ENCODE measurements at regions not wholly inside any gene's neighbourhood (a gene's known extent, or its start where the extent isn't known, plus 50 kb on each side); places are given as distances from the start of the nearest gene placed in this dataset.

DNA sequence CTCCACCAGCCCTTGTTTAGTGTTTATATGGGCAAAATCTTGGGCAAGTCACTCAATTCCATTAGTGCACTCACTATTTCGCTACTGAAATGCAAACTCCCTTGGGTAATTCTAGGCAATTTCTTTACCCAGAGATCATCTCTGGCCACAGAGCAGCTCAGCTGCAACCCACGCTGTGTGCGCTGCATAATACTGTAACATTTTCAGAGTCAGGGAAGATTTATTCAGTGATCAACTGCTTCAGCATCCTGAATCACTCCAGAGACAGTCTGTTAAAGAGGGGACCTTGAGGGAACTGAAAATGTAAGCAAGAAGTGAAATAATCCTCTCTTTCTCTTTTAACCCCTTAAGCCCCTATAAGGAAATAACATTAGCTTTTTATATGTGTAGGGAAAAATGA, 189.6 kb upstream of the FBXL4 start:
- DNase-seq, result no peak

DNA sequence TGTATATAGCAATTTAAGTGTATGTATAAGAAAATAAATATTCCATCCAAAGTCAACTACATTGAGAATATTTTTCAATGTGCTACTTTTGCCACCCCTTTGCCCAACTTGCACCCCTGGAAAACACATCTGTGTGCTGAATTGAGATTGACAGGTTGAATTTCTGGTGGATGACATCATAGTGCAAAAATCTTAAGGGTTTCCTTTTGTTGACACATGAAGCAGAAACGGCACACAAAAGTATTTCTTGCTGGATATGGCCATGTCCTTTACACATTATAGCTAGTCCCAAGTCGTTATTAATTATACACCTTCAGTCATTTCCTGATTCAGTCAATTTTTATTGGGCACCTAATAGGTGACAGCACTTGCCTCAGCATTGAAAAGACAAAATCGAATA, 188.7 kb upstream of the FBXL4 start:
- DNase-seq, result no peak

DNA sequence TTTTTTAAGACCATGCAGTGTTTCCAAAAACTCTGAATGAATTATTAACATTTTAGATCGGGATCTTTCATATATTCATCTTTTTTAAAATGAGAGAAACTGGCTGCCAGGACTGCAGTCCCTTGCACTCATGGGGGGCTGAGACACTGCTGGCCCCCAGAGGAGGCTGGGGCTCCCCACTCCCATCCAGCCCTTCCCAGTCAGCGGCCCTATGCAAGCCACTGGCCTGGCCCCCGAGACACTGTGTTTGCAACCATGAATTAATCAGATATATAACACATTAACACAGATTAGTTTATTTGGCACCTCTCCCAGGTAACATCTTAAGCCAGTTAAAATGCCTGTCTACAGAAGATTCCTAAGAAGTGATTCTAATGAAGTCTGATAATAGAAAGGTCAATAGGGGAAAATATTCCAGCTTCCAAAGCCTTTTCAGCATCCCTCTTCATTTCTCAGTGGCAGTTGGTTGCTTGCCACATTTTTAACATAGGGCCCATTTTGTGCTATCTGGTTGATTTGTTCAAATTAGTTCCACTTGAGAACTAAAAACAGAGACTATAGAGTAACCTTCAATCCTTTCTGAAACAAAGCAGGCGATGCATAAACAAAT, 184.4 kb upstream of the FBXL4 start:
- DNase-seq, result no peak

- DNase-seq, result no peak
These were observed 183.4 kb upstream of the FBXL4 start for GRCh38 chr6:99130897-99131873.

DNA sequence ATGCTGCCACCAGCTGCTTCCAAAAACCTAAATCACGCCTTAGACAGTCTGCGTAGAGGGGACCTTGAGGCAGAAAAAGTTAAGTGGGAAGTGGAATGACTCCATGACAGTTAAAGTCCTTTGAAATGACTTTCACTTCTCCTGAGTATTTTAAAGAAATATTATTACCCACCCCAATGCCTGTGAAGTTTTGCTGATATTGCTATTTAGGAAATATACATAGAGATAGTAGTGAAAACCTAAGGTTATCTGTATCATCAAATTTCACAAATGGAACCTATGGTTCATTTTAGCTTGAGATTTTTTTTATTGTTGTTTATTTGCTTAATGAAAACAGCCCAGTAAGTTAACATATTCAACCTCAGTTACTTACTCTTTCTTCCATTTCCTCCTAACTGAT, 182.1 kb upstream of the FBXL4 start:
- no peak for DNase-seq

DNA sequence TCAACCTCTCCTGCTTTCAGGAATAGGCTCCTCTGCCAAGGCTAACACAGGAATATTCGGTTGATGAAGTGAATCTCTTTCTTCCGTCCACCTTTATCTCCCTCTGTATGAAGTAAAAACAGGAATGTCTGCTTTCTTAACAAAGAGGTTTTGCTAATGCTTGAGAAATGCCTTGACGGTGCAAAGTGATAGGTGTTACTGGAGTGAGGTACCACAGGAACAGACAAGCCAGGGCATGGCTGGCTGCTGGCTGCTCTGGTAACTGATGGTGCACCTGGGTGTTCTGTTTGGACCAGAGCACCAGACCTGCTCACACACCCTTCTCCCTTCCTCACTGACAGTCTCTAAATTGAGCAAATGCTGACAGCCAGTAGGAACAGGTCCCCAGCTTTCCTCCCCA, 174.0 kb upstream of the FBXL4 start:
- DNase-seq, result no peak

- DNase-seq, result no peak
These were observed 172.9 kb upstream of the FBXL4 start for GRCh38 chr6:99120641-99121040.

DNA sequence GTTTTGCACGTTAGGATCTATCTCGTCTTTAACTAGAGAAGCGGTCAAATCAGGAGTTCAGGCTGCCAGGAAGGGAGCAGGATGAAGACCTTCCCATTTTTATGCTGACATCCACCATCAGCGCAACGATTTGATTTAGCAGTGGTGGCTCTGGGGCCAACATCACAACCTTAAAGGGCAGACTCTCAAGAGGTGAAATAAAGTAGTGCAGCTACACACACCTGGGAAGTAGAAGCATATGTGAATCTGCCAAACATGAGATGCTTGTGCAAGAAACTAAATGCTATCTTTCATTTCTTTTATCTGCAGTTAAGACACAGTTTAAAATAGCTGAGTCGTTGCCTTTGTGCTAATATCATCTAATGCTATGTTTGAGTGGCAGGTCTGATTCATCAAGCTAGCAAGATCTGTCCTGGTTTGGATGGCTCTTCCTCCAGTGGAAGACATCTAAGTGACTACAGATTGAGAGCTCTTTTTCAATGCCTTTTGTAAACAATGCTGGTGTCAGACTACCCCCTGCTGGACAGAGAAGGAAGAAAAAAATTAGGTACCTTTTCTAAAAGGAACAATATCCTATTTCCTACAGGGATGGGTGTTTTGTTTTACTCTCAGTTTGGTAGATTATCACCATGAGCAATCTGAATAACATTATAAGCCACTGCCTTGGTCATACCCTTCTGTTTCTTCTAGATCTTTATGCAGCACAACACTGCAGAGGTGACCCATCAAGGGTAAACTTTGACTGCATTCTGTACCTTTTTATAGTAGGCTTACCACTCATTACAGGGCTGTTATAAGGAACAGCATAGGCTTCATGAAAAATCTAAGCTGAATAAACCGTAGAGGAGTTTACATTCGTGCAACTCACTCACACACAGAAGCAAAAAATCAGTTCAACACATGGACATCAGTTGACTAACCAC, 171.6 kb upstream of the FBXL4 start:
- peak; percentile 75 for DNase-seq

GRCh38 chr6:99114769-99115406, 167.1 kb upstream of the FBXL4 start:
- DNase-seq, result no peak

- DNase-seq, result no peak
These were observed 163.8 kb upstream of the FBXL4 start for GRCh38 chr6:99111590-99111989.

GRCh38 chr6:99110029-99110428, 162.3 kb upstream of the FBXL4 start:
- DNase-seq, result no peak

GRCh38 chr6:99104218-99104617, 156.5 kb upstream of the FBXL4 start:
- DNase-seq, result no peak

DNA sequence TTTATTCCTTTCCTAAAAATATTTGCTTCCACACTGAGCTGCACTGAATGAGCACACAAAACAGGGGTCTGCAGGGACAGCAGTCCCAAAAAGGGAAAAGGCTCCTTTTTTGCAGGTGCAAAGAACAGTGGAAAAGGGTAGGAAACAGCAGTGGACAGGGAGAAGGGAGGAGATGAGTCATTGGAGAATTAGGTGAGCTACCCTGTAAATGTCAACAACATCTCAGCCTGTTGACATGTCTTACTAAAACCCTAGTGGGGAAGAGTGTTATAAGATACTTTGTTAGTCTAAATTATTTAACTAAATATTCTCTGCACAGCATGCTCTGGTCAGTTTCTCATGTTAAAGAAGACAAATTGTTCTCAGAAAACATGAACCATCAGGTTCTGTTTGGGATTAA, 151.5 kb upstream of the FBXL4 start:
- DNase-seq, result no peak

DNA sequence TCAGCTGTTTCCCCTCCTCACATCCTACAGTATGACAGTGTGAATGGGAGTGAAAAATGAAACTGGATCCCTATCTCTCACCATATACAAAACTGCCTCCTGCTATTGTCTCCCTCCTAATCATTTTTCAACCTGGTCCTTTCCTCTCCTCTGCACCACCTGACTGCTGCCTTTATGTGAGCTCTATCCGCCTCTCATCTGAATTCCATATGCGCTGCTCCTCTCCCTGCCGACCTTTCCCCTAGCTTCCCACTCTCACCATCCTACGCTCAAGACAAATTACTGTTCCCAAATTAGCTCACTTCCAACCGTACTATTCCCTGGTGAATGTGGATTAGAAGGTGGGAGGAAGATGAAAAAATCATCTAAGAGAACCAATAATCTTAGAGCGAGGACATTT, 148.4 kb upstream of the FBXL4 start:
- peak; percentile 25 for DNase-seq

- DNase-seq, result peak; percentile 68
These were observed 145.9 kb upstream of the FBXL4 start for GRCh38 chr6:99093456-99094190.

DNA sequence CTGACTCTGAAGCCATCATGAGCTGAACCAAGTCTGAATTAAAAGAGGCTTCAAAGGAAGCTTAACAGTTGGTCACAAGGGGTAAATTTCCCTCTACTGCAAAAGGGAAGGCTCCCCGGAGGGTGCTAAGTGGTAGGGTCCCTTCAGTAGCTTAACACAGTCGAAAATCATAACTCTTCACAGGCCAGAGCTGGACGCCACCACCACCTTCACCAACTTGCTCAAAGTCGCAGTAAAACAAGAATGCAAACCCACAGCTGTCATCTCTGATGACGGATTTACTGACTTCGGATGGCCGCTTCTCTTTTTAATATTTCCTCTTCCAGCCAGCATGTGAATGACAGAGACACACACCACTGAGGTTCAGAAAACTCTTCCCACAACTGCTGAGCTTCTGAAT, 144.7 kb upstream of the FBXL4 start:
- no peak for DNase-seq

DNA sequence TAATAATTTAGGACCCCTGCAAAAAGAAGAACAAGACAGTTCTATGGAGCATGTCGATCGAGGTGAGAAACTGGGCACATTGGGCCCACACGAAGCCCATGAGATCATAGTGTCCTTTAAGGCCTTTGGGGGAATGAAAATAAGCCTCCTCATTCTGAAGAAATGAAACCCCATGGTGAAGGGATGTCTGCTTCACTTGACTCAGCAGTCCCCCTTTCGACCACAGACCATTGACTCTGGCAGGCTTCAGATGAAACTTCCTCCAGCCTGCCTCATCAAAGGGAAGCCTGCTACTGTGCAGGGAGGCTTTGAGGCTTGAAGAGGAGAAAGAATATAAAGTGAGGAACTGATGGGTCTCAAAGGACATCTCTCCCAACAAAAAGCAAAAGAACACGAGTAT, 144.2 kb upstream of the FBXL4 start:
- DNase-seq, result no peak

DNA sequence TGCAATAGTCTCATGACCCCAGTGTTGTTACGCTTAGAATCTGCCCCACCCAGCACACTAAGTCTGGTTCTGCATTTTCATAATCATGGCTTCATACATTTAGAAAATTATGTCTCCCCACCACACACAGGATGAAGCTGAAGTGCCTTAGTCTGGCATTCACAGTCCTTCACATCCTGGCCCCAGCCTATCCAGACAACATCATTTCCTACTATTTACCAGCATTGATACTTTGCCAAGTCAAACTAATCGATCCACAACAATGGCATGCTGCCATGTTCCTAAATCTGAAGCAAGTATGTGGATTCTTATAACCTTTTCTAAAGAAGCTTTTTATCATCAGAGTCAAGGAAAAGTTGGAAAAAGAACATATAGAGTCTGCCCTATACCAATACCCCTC, 132.4 kb upstream of the FBXL4 start:
- no peak for DNase-seq

- no peak for DNase-seq
These were observed 131.3 kb upstream of the FBXL4 start for GRCh38 chr6:99079058-99079457.

DNA sequence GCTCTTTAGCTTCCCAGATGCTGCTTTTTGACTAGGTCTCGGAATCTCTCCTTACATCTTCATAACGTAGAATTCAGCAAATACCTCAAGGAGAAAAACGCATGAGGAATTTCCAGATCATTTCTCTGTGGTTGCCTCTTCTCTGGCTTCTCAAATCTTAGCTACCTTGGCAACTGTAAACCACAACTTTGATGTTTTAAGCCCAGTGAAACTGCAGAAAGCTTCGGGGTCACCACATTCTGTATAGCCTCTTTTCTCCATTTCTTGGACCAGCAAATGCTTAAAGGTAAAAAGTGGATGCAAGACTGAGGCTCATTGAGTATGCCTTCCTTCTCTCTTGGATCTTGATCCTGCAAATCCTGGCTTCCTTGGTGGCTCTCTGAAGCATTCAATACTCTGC, 125.5 kb upstream of the FBXL4 start:
- no peak for DNase-seq

DNA sequence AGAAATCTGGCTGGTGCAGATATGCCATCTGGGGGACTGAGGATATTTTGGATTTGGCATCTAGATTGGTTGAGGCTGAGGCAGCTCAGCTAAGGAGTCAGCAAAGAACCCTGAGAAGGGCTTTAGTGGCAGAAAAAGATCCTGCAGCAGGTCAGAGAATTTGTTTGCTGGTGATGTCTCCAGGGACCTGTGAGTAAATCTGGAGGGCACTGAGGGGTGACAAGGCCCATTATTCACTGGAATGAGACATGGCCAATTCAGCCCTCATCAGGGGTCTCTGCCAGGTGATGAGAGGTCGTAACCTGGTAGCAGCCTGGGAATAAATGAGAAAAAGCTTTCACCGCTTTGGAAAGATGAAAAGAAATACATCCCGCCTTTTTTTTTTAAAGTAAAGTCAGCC, 118.3 kb upstream of the FBXL4 start:
- DNase-seq, result no peak

DNA sequence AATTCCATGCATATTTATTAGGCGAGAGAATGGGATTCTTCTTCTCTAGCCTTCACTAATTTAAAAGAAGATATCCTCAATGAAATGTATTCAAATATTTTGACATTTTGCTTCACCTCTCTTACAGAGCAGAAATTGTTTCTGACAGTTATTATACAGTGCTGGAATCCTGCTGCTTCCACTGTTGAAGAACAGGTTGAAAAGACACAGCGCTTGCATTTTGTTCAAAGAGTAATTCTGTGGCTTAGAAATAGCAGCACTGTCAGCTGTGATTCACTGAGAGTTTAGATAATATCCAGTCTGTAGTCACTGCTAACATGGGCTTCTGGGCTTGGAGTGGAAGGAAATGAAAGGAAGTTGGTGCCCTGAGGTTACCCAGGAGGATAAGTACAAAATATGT, 117.1 kb upstream of the FBXL4 start:
- no peak for DNase-seq

Data from NCI-H146 (cell line).